AG04449 (cell line): ENCODE measurements at regions not wholly inside any gene's neighbourhood (a gene's known extent, or its start where the extent isn't known, plus 50 kb on each side); places are given as distances from the start of the nearest gene placed in this dataset.

Experiments
- CTCF ChIA-PET: fragments of 350-600 bp; formaldehyde crosslinking; extraction: SDS; loops from one replicate; lab custom pipeline; 2021; ENCODE audit warnings: antibody characterized with exemption; lab: Yijun Ruan, JAX
- POLR2A ChIA-PET: fragments of 400-600, 350-600 bp; formaldehyde crosslinking; extraction: SDS; loops from one replicate; lab custom pipeline; 2020; ENCODE audit warnings: antibody characterized with exemption, inconsistent platforms; lab: Yijun Ruan, JAX
- DNase-seq: peaks from one replicate; pipeline ENCODE4 v3.0.0-alpha.2; 2010; ENCODE audit warnings: low read depth, low spot score
- H3K4me3 ChIP-seq: 2 replicates; pipeline ENCODE4 v1.5.1; 2011; ENCODE audit warnings: low read depth, mild to moderate bottlenecking, control low read depth, low read length
- TF ChIP-seq, protein P1 (sequence below): IDR thresholded peaks from one replicate; pipeline ENCODE4 v1.5.1; 2011; ENCODE audit warnings: mild to moderate bottlenecking, moderate library complexity, low read length, control low read depth, inconsistent platforms; ENCODE audit not compliant: insufficient read depth; ENCODE audit errors: missing control alignments

DNA sequence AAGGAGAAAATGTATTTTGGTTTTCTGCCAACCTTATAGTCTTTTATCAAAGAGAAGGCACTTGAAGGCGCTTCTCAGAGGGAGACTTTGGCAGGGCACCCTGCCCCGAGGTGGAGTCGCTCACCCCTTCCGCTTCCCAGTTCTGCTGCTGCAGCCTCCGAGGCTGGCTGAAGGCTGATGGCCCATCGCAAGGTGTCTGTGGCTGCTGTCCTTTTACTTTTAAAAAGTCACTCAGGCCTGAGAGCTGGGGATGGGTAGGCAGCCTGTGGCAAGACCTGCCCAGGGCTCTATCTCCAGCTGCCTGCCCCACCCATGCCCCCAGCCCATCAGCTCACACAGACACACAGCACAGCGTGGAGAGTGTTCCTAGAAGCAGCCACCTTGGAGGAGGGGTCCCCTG, 206.6 kb upstream of the CST7 start:
- ChIA-PET POLR2A (no interaction called here), CTCF (no interaction called here)
- no peak overlapping the region for H3K4me3 ChIP-seq
- TF ChIP-seq, protein P1, sequence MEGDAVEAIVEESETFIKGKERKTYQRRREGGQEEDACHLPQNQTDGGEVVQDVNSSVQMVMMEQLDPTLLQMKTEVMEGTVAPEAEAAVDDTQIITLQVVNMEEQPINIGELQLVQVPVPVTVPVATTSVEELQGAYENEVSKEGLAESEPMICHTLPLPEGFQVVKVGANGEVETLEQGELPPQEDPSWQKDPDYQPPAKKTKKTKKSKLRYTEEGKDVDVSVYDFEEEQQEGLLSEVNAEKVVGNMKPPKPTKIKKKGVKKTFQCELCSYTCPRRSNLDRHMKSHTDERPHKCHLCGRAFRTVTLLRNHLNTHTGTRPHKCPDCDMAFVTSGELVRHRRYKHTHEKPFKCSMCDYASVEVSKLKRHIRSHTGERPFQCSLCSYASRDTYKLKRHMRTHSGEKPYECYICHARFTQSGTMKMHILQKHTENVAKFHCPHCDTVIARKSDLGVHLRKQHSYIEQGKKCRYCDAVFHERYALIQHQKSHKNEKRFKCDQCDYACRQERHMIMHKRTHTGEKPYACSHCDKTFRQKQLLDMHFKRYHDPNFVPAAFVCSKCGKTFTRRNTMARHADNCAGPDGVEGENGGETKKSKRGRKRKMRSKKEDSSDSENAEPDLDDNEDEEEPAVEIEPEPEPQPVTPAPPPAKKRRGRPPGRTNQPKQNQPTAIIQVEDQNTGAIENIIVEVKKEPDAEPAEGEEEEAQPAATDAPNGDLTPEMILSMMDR: no peak
- no peak for DNase-seq

DNA sequence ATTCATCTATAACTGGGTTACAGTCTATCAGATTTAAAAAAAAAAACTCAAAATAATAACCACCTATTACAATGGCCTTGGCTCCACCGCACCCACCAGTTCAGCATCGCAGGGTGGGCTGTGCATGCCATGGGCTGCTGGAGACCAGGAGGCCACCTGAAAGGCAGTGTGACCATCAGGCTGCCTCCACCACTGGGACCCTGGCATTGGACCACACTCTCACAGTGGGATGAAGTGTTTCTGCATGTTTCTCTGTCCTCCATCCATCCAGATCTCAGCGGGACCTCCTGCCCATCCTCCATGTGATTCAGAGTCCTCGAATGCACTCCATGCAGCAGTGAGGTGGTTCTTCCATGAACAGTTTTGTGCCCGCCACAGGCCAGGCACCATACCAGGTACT, 206.1 kb upstream of the CST7 start:
- no peak for DNase-seq
- CTCF ChIA-PET: no interaction called here
- POLR2A ChIA-PET: no interaction called here
- TF ChIP-seq, protein P1: no peak
- no peak overlapping the region for H3K4me3 ChIP-seq

DNA sequence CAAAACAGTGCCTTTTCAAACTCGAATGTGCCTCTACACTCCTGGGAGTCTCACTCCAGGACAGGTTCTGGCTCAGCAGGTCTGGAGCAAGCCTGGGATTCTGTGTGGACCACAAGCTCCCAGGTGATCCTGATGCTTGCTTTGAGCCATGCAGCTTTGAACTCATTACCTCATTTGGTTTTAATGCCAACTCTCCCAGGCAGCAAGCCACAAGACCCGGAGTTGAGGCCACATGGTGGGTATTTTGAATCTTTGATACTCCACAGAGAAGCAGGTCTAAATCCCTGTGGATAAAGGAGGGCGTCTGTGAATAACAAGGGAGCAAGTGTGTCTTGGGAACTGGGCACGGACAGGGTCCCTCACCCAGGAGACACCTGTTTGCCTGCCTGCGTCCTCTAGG, 205.4 kb upstream of the CST7 start:
- TF ChIP-seq, protein P1: no peak
- DNase-seq: no peak
- ChIA-PET CTCF (no interaction called here), POLR2A (no interaction called here)
- H3K4me3 ChIP-seq: no peak overlapping the region

DNA sequence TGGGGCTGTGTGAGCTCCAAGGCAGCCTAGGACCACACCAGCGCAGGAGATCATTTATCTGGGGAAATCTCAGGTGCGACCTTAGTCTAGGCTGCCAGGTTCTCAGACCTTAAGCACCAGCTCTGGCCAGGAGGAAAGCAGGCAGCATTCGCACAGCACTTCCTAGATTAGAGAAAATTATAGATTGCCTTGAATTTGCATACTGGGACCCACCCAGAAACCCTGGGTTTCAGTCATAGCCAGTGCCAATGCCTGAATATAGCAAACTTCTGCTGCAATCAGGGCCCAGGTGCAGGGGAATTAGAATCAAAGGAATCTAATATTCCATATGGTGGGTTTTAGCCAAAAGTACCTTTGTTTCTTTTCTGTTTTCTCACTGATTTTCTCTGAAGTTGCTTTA, 204.3 kb upstream of the CST7 start:
- TF ChIP-seq, protein P1: no peak
- no peak overlapping the region for H3K4me3 ChIP-seq
- DNase-seq: no peak
- CTCF ChIA-PET: no interaction called here
- POLR2A ChIA-PET: no interaction called here

DNA sequence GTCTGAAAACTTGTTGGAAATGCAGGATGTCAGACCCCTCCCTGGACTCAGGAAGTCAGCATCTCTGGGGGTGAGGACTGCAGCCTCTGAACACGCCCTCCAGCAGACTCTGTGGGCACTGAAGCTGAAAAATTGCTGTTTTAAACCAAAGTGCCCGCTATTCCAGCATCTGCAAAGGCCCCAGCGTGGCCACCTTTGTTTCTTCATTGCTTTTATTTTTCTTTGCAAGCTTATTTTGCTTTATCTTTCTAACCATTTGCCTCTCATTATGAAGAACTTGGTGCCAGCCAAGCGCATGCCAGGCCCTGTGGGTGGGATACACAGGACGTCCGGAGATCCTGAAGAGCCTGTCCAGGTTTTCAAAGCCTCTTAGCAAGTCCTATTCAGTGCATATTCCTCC, 203.9 kb upstream of the CST7 start:
- no peak overlapping the region for H3K4me3 ChIP-seq
- CTCF ChIA-PET: no interaction called here
- TF ChIP-seq, protein P1: no peak
- POLR2A ChIA-PET: no interaction called here
- no peak for DNase-seq

DNA sequence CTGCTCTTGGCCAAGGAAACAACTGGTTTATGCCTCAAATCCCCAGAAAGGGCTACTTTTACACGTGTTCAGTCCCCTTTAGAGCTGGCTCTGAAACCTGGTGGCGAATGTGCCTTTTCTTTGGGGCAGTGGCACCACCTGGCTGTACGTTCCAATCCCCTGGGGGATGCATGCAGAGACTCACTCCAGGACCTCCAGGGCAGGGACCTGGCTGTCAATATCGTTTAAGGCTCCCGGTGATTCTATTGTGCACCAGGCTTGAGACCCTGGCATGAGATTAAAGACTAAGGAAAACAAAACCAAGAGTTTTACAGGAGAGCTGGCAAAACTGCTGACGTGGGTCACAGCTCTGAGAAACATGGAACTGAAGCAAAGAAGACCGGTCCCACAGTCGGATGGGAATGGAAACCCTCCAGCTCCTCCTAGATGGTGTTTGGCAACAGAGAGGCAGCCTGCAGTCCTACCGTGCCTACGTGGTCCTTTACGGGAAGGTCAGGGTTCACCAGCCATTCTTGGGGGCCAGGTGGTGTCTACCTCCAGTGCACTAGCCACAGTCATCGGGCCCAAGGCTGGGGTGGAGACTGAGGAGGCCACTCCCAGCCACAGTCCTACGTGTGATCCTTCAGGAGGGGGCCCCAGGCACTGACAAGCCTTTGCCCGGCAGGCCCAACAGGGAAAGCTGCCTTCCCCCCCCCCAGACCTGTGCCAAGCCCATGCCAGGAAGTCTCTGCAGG, 203.3 kb upstream of the CST7 start:
- ChIA-PET CTCF (no interaction called here), POLR2A (no interaction called here)
- no peak overlapping the region for H3K4me3 ChIP-seq
- TF ChIP-seq, protein P1: no peak
- DNase-seq: no peak
